NCI-H2081 treated with DMSO at 0.1 percent for 48 hours (cell line): ENCODE measurements at regions not wholly inside any gene's neighbourhood (a gene's known extent, or its start where the extent isn't known, plus 50 kb on each side); places are given as distances from the start of the nearest gene placed in this dataset.
"Not testable (repeated sequence)": the region's sequence is repeated elsewhere in the genome, so short reads cannot be mapped to it uniquely, and the experiment has no call there.

ENCODE experiments used
- DNase-seq: peaks from one replicate; lab custom pipeline; 2025; lab: John Stamatoyannopoulos, UW

- no peak for DNase-seq
Measured at GRCh38 chr5:57745700-57746651, 263.4 kb upstream of the ACTBL2 start.

GRCh38 chr5:57745029-57745428 is 262.4 kb upstream of the ACTBL2 start:
- no peak for DNase-seq

GRCh38 chr5:57741336-57741735 is 258.7 kb upstream of the ACTBL2 start:
- DNase-seq: no peak

DNA sequence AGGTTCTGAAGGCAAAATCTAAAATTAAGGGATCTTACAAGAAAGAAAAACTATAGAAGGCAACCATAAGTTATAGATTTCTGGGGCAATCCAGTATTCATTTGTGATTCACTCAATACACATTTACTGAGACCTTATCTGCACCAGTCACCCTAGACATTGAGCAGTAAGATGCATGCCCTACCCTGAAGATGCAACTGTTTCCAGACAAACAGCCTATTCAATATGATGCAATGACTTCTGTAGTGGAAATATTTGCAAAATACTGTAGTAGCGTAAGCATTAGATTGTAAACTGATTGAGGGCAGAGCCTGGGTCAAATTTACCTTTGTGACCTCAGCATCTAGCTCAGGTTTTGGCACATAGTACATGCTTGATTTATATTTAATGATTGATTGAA is 256.2 kb upstream of the ACTBL2 start:
- DNase-seq: no peak

GRCh38 chr5:57738301-57738700 is 255.7 kb upstream of the ACTBL2 start:
- no peak for DNase-seq

DNA sequence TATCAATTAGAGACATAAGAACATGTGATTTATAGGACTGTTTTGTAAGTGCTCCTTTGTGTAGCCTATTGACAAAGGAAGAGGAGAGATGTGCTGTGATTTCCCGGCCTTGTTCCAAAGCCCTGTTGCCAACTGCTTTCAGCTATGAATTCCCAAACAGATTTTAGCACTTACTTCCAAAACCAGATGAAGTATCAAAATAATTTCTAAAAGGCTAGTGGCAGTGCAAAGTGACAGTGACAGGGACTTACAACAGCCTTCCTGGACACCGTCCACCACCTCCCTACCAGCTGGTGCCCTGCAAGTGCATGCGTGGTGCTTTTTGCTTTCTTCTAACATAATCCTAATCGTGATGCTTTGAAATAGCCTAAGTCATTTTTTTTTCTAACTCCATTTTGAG is 254.1 kb upstream of the ACTBL2 start:
- DNase-seq: no peak

DNA sequence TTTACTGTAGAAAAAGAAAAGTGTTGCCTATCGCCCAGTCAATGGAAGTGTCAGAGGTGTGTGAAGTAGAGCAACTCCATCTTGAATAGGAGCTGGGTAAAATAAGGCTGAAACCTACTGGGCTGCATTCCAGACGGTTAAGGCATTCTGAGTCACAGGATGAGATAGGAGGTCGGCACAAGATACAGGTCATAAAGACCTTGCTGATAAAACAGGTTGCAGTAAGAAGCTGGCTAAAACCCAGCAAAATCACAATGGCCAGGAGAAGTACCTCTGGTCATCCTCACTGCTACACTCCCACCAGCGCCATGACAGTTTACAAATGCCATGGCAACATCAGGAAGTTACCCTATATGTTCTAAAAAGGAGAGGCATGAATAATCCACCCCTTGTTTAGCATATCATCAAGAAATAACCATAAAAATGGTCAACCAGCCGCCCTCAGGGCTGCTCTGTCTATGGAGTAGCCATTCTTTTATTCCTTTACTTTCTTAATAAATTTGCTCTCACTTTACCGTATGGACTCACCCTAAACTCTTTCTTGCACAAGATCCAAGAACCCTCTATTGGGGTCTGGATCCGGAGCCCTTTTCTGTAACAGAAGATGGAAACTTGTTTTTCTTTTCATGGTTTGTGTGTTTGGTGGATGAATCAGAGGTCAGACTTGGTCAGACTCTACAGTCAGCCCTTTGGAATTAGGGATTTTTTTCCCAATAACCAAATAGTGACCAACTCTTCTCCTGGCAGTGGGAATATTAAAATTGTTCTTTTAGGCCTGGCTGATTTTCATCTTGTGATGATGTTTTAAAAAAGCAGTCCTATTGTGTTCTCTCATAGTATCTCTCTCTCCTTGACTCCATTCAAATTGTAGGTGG is 252.9 kb upstream of the ACTBL2 start:
- not testable (repeated sequence) for DNase-seq

DNA sequence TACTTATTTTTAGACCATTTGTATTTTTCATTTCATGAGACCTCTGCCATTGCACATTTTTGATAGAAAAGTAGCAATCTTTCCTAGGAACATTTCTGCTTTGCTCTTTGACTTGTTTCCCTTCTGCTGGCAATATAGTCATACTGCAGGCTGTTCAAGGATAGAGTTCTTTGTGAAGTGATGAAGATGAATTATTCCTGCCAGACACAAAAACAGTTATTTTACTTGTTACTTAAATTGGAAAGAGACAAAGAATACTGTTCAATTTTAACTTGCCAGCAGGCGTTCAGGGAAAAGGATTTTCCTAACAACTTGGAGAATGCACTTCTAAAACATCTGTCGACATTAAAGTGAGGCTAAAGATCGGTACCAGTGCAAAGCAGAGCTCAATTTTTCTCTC is 251.7 kb upstream of the ACTBL2 start:
- DNase-seq: no peak

DNA sequence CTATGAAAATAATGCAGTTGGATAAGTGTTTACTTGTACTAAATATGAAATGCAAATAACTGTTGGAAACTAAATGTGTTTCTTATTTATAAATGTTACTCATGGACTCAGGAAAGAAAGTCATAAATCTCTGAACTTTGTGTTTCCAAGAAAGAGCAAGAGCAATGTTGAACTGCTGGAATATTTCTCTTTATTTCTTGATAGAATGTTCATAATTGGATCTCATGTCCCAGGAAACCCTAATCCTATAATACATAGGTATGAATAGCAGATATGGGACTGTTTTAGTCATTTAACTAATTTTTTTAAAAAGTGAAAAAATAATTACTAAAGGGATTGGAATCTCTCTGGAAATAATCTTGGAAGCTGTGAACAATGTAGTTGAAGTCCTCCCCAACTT is 245.0 kb upstream of the ACTBL2 start:
- no peak for DNase-seq

GRCh38 chr5:57725658-57726504 is 243.3 kb upstream of the ACTBL2 start:
- no peak for DNase-seq

DNA sequence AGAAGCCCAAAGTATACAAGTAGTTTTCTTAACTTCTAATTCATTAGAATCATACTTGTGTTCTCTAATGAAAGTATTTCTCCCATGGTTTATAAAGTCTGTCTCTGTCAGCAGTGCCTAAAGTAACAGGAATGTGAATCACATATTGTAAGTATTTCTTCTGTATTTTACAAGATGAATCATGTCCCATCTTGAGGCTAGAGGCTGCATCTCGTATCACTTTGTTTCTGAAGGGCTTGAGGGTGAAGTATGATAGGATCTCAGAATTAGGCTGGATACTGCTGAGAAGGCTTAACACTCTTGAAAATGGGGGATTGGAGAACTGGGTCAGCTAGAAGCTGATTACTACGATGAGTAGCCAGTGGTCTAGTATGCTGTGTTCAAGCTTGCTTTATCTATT is 242.2 kb upstream of the ACTBL2 start:
- no peak for DNase-seq

- no peak for DNase-seq
Measured at GRCh38 chr5:57721226-57721625, 238.6 kb upstream of the ACTBL2 start.

DNA sequence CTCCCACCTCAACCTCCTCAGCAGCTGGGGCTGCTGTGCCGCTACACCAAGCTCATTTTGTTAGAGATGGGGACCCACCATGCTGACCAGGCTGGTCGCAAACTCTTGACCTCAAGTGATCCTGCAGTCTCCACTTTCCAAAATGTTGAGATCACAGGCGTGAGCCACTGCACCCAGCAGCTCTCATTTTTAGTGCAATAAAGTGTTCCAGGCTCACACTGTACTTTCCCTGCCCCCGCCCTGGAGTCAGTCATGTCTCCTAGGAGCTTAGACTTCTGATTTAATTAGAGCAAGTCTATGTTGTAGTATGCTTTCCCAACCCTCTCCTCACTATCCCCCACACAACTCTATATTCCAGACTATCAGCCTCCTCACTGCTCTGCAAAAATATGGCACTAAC is 238.0 kb upstream of the ACTBL2 start:
- no peak for DNase-seq

DNA sequence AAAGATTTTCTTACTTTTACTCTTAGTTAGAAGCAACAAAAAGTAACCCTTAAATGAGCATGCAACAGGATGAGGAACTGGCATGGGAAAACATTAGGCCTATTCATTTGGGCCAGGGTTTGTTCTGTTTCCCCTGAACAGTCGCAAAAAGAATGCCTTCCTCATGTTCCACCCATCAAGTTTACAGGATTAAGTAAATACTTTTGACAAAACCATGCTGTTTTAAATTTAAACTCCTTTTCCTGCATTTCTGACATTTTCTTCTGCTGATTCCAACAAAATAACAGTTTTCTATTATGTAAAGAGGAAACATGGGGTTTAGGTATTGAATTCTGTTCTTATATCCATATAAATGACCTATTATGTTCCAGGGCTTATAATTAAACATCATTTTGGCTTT is 236.6 kb upstream of the ACTBL2 start:
- no peak for DNase-seq

GRCh38 chr5:57718155-57718554 is 235.5 kb upstream of the ACTBL2 start:
- DNase-seq: no peak

DNA sequence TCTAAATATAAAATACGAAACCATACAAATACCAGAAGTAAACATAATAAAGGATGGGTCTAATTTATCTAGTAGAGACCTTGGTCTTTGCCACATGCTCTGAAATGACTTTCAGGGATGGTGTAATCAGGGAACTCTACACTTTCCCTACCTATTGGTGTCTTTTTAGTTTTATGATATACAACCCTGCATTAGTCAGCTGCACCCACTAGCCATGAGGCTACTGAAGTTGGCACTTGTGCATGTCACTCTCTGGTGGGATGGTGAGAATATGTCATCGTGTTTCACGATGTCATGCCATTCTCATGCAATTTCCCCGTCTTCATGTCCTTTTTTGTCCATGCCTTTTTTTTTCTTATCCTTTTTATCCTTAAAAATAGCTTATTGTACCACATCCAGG is 234.9 kb upstream of the ACTBL2 start:
- DNase-seq: no peak

- DNase-seq: no peak
Measured at GRCh38 chr5:57716661-57717060, 234.1 kb upstream of the ACTBL2 start.

- DNase-seq: no peak
Measured at GRCh38 chr5:57715296-57715695, 232.7 kb upstream of the ACTBL2 start.

DNA sequence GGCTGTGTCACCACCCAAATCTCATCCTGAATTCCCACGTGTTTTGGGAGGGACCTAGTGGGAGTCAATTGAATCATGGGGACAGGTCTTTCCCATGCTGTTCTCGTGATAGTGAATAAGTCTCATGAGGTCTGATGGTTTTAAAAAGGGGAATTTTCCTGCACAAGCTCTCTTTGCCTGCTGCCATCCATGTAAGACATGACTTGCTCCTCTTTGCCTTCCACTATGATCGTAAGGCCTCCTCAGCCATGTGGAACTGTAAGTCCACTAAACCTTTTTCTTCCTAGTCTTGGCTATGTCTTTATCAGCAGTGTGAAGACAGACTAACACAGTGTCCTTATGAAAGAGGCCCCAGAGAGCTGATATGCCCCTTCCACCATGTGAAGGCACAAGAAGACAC is 230.9 kb upstream of the ACTBL2 start:
- DNase-seq: not testable (repeated sequence)

DNA sequence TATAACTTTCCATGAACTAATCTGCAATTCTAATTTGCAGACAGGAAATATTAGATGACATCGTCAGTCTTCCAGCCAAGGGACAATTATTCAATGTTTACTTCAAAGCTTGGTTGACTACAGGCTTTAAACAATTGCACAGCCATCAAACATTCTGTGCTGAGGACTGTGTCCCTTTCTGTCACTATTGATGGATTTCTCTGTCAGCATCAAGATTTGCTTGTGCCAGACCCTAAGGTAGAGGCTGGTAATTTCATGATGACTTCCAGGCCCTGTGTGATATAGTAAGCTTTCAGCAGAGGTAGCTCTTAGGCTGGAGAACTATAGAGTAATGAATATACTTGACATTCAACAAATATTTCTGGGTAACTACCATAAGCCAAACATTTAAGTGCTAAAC is 229.3 kb upstream of the ACTBL2 start:
- no peak for DNase-seq

GRCh38 chr5:57711471-57711870 is 228.9 kb upstream of the ACTBL2 start:
- no peak for DNase-seq

DNA sequence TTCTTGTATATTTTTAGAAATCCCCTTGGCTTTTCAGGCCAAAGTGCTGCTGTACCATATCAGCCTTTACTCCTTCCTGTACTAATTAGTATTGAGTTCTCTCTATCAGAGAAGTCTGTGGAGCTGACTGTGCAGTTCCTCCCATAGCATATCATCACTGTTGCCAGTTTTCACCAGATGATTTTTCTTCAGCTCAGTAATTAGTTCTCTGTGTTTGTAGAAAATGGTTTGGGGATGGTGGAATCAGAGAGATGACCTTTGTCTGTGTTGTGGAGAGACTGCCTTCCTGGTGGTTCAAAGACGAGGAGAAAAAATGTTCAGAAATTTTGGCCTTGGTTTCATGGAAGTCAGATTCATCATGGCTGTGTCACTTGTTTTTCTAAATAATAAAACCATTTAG is 227.5 kb upstream of the ACTBL2 start:
- no peak for DNase-seq
